ENCODE measurements at regions not wholly inside any gene's neighbourhood (a gene's known extent, or its start where the extent isn't known, plus 50 kb on each side); places are given as distances from the start of the nearest gene placed in this dataset.

GRCh38 chr9:109967651-109968642, 187.9 kb downstream of the PALM2AKAP2 start:
- no peak for ATAC-seq (replicated peaks in 6 of 8)
- in situ Hi-C loops (cut with MboI; ENCODE audit: low pct_unique_long_range_greater_than_20kb in 2 of 9, low sequenced_read_pairs in 9 of 9, unreplicated experiment in 9 of 9) = no loop called here
- WGBS, 10 experiments = 80 to 100% (median 98%) methylated on average over 1 to 5 of the region's 8 CpGs; no CpG with 5 or more reads in 3 of the 10 experiments
- Histone ChIP-seq H3K27ac (no peak overlapping the region), H3K4me3 (no peak overlapping the region), H3K4me1 (replicated peaks in 1 of 2) (peaks cover 4% of the 10 kb centered on the region in 2 donors)

GRCh38 chr9:109969011-109969410, 189.0 kb downstream of the PALM2AKAP2 start:
- 100% methylated on average over 1 of the region's 4 CpGs; no CpG with 5 or more reads in 9 of the 10 experiments for WGBS, 10 experiments
- in situ Hi-C loops (cut with MboI; ENCODE audit: low pct_unique_long_range_greater_than_20kb in 2 of 9, low sequenced_read_pairs in 9 of 9, unreplicated experiment in 9 of 9) = no loop called here
- Histone ChIP-seq H3K27ac (no peak overlapping the region), H3K4me3 (no peak overlapping the region), H3K4me1 (replicated peaks in 1 of 2) (peaks cover 4 to 5% of the 10 kb centered on the region in 2 donors)
- ATAC-seq (replicated peaks in 6 of 8) = peak; percentile 51 to 87 (median 75)

- H3K4me3 ChIP-seq = no peak overlapping the region
- WGBS, 10 experiments = no CpG with 5 or more reads among the region's 1 CpG
- ATAC-seq (replicated peaks in 6 of 8) = peak in 4 of 8 experiments; percentile 4 to 25 (median 16)
These were observed 189.7 kb downstream of the PALM2AKAP2 start for GRCh38 chr9:109969573-109970237.

GRCh38 chr9:109971226-109971625, 191.2 kb downstream of the PALM2AKAP2 start:
- ATAC-seq (replicated peaks in 6 of 8) = no peak
- in situ Hi-C loops (cut with MboI; ENCODE audit: low pct_unique_long_range_greater_than_20kb in 2 of 9, low sequenced_read_pairs in 9 of 9, unreplicated experiment in 9 of 9) = no loop called here
- Histone ChIP-seq H3K27ac (no peak overlapping the region), H3K4me1 (replicated peaks in 1 of 2) (peaks cover 4 to 9% of the 10 kb centered on the region in 2 donors), H3K4me3 (no peak overlapping the region)
- 80 to 100% (median 92%) methylated on average over 1 to 4 of the region's 5 CpGs; no CpG with 5 or more reads in 5 of the 10 experiments for WGBS, 10 experiments

More at GRCh38 chr9:109969573-109970237, 189.7 kb downstream of the PALM2AKAP2 start:
- in situ Hi-C loops (cut with MboI; ENCODE audit: low pct_unique_long_range_greater_than_20kb in 2 of 9, low sequenced_read_pairs in 9 of 9, unreplicated experiment in 9 of 9) = no loop called here
- Histone ChIP-seq H3K27ac (no peak overlapping the region), H3K4me1 (replicated peaks in 1 of 2) (peaks cover 4 to 9% of the 10 kb centered on the region in 2 donors)

GRCh38 chr9:109972026-109972882, 192.3 kb downstream of the PALM2AKAP2 start:
- no peak overlapping the region for H3K27ac ChIP-seq
- H3K4me3 ChIP-seq = no peak overlapping the region
- ATAC-seq (replicated peaks in 6 of 8) = no peak
- in situ Hi-C loops (cut with MboI; ENCODE audit: low pct_unique_long_range_greater_than_20kb in 2 of 9, low sequenced_read_pairs in 9 of 9, unreplicated experiment in 9 of 9) = no loop called here
- 80 to 100% (median 88%) methylated on average over 1 to 5 of the region's 6 CpGs; no CpG with 5 or more reads in 2 of the 10 experiments for WGBS, 10 experiments
- peaks cover 4 to 9% of the 10 kb centered on the region in 2 donors for H3K4me1 ChIP-seq (replicated peaks in 1 of 2)

- ATAC-seq (replicated peaks in 6 of 8) = no peak
- 67 to 83% (median 71%) methylated on average over 1 of the region's 1 CpG; no CpG with 5 or more reads in 7 of the 10 experiments for WGBS, 10 experiments
- Histone ChIP-seq H3K4me1 (replicated peaks in 1 of 2) (peaks cover 4 to 9% of the 10 kb centered on the region in 2 donors), H3K4me3 (no peak overlapping the region), H3K27ac (no peak overlapping the region)
- in situ Hi-C loops (cut with MboI; ENCODE audit: low pct_unique_long_range_greater_than_20kb in 2 of 9, low sequenced_read_pairs in 9 of 9, unreplicated experiment in 9 of 9) = no loop called here
These were observed 193.3 kb downstream of the PALM2AKAP2 start for GRCh38 chr9:109973336-109973735.

GRCh38 chr9:109974143-109974917, 194.3 kb downstream of the PALM2AKAP2 start:
- H3K4me1 ChIP-seq (replicated peaks in 1 of 2) = peaks cover 2 to 8% of the 10 kb centered on the region in 2 donors
- in situ Hi-C loops (cut with MboI; ENCODE audit: low pct_unique_long_range_greater_than_20kb in 2 of 9, low sequenced_read_pairs in 9 of 9, unreplicated experiment in 9 of 9) = no loop called here
- peak in 1 of 8 experiments; percentile 37 for ATAC-seq (replicated peaks in 6 of 8)
- no peak overlapping the region for H3K4me3 ChIP-seq
- WGBS, 10 experiments = 80 to 100% (median 97%) methylated on average over 1 to 7 of the region's 7 CpGs; no CpG with 5 or more reads in 2 of the 10 experiments
- no peak overlapping the region for H3K27ac ChIP-seq

GRCh38 chr9:109974918-109975276, 194.9 kb downstream of the PALM2AKAP2 start:
- WGBS, 10 experiments = 67 to 100% (median 100%) methylated on average over 1 to 2 of the region's 4 CpGs; no CpG with 5 or more reads in 4 of the 10 experiments
- Histone ChIP-seq H3K4me1 (replicated peaks in 1 of 2) (peaks cover 0 to 6% of the 10 kb centered on the region in 2 donors), H3K27ac (no peak overlapping the region), H3K4me3 (no peak overlapping the region)
- ATAC-seq (replicated peaks in 6 of 8) = no peak
- in situ Hi-C loops (cut with MboI; ENCODE audit: low pct_unique_long_range_greater_than_20kb in 2 of 9, low sequenced_read_pairs in 9 of 9, unreplicated experiment in 9 of 9) = no loop called here

GRCh38 chr9:109975574-109976295, 195.7 kb downstream of the PALM2AKAP2 start:
- in situ Hi-C loops (cut with MboI; ENCODE audit: low pct_unique_long_range_greater_than_20kb in 2 of 9, low sequenced_read_pairs in 9 of 9, unreplicated experiment in 9 of 9) = no loop called here
- Histone ChIP-seq H3K4me1 (replicated peaks in 1 of 2) (peaks cover 0 to 6% of the 10 kb centered on the region in 2 donors), H3K27ac (no peak overlapping the region), H3K4me3 (no peak overlapping the region)
- no peak for ATAC-seq (replicated peaks in 6 of 8)
- 45 to 97% (median 79%) methylated on average over 1 to 5 of the region's 5 CpGs for whole genome bisulfite sequencing, 10 experiments

- no peak for ATAC-seq (replicated peaks in 6 of 8)
These were observed 196.3 kb downstream of the PALM2AKAP2 start for GRCh38 chr9:109976303-109976702.

GRCh38 chr9:109977521-109977920, 197.5 kb downstream of the PALM2AKAP2 start:
- H3K4me1 ChIP-seq (replicated peaks in 1 of 2) = peaks cover 0 to 6% of the 10 kb centered on the region in 2 donors
- ATAC-seq (replicated peaks in 6 of 8) = no peak
- in situ Hi-C loops (cut with MboI; ENCODE audit: low pct_unique_long_range_greater_than_20kb in 2 of 9, low sequenced_read_pairs in 9 of 9, unreplicated experiment in 9 of 9) = no loop called here
- H3K27ac ChIP-seq = no peak overlapping the region
- WGBS, 10 experiments = 96% methylated on average over 2 of the region's 2 CpGs; no CpG with 5 or more reads in 9 of the 10 experiments
- no peak overlapping the region for H3K4me3 ChIP-seq

More at GRCh38 chr9:109976303-109976702, 196.3 kb downstream of the PALM2AKAP2 start:
- in situ Hi-C loops (cut with MboI; ENCODE audit: low pct_unique_long_range_greater_than_20kb in 2 of 9, low sequenced_read_pairs in 9 of 9, unreplicated experiment in 9 of 9) = no loop called here
- Histone ChIP-seq H3K4me1 (replicated peaks in 1 of 2) (peaks cover 0 to 6% of the 10 kb centered on the region in 2 donors), H3K27ac (no peak overlapping the region), H3K4me3 (no peak overlapping the region)

All from motor neuron (in vitro differentiated cells).